Ramos (cell line): ENCODE measurements at regions not wholly inside any gene's neighbourhood (a gene's known extent, or its start where the extent isn't known, plus 50 kb on each side); places are given as distances from the start of the nearest gene placed in this dataset.

ENCODE experiments used
- in situ Hi-C: fragments of 300-500 bp; cut with MboI; formaldehyde crosslinking; loops from one replicate; pipeline ENCODE4 v1.14.3; 2022; ENCODE audit warnings: low sequenced_read_pairs; ENCODE audit not compliant: unreplicated experiment

GRCh38 chr4:181162266-181162665 is 1080.9 kb upstream of the TENM3 start:
- in situ Hi-C loops, result no loop called here

DNA sequence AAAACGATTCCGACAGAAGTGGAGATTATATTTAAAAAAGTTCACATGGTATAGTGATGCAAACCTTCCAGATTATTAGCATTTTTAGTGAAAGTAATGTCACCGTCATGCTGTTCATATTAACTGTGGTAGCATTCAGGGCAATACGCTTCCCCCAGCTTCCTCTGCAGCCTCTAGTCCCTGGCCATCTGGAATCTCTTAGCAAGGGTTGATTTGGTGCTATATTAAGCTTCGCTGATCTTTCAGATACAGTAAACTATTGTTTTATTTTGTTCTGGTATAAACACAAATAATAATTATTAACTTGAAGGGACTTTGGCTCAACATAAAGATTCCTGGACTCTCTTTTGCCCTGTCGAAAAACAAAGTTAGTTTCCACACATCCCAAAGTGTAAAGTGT is 1080.5 kb upstream of the TENM3 start:
- in situ Hi-C loops, result no loop called here

DNA sequence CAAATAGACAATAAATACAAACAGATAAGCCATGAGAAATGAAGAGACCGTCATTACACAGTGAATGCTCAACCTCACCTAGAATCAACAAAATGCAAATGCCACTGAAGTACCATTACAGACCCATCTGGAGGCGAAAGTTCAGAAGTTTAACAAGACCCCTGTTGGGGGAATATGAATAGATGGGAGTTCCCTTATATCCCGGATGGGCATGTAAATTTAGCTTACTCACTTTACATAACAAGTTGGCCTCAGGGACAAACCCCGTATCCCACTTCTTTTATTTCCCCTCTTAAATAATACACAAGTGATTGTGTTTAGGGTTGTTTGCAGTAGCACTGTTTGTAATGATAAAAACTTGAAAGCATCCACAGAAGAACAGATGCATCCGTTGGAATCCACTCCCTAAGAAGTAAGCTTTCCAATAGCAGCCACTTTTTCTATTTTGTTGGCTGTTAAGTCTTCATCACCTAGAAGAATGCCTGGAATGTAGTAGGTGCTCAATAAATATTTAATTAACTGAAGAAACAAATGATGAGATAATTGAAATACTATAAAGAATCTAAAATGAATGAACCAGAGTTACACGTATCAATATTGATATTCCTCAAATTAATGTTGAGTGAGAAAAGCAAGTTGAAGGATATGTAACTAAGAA is 1076.3 kb upstream of the TENM3 start:
- in situ Hi-C loops, result no loop called here

DNA sequence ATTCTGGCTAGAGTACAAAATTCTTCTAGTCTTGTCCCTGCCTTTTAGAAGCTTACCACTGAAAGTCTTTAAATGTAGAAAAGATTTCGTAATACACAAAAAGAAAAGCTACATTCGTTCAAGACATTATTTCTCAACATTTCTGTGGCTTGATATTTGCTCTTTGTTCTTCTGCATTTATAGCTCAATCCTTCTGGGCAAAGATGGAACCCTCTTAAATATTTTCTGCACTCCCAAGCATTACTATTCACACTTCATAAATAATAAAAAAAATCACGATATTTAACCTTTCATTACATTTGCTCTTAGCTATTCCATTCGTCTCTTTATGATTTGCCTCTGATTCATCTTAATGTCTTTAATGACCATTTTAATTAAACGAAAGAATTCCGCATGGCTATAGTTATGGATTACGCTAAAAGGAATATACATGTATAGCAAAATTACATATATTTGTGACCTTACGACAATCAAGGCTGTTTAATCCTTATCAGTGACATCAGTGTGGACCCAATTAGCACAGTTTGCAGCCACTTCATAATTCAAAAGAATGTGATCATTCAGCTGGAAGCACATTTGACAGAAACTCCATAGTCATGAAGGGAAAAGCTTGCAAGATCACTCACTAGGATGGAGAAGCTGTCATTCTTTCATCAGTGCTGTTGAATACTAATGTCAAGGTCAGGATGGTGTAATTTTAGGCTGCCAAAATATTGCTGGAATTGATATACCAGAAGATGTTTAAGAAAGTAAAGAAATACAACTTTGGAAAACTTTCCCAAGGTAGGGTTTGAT is 1075.0 kb upstream of the TENM3 start:
- in situ Hi-C loops, result no loop called here

GRCh38 chr4:181173046-181173445 is 1070.2 kb upstream of the TENM3 start:
- in situ Hi-C loops, result no loop called here

DNA sequence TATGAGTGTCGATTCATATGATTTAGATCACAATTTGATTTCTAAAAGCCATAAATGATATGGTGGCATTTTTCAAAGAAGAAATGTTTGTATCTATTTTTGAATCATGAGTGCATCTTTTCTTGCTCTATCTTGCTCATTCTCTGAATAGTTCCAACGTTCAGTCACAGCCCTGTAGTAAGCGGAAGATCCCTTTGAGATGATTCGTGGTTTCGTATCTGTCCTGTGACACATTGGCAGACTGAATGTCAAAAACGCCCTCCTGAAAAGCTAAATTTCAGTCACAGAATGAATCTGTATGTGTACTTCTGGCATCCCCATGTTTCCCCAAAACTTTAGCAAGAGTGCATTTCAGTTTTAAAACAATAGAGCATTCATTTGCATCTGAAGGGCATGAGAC is 1066.9 kb upstream of the TENM3 start:
- in situ Hi-C loops, result no loop called here

- in situ Hi-C loops, result no loop called here
These were observed 1061.9 kb upstream of the TENM3 start for GRCh38 chr4:181181331-181181730.

- in situ Hi-C loops, result no loop called here
These were observed 1053.5 kb upstream of the TENM3 start for GRCh38 chr4:181189751-181190150.

- in situ Hi-C loops, result no loop called here
These were observed 1049.9 kb upstream of the TENM3 start for GRCh38 chr4:181193131-181193930.

DNA sequence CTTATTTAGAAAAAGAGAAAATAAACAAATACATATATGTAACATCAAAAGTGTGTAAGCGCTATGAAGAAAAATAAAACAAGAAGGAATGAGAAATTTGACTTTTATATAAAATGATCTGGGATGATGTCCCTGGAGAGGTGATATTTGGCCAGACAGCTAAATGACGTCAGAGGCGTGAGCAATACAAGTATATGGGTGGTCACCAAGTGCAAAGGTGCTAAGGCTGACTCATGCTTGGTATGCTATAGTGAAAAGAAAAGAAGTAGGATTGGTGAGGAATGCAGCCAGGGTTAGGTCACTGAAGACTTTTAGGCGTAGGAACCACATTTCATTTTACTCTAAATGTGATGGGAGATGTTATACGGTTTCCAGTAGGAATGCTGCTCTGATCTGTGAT is 1049.1 kb upstream of the TENM3 start:
- in situ Hi-C loops, result no loop called here

DNA sequence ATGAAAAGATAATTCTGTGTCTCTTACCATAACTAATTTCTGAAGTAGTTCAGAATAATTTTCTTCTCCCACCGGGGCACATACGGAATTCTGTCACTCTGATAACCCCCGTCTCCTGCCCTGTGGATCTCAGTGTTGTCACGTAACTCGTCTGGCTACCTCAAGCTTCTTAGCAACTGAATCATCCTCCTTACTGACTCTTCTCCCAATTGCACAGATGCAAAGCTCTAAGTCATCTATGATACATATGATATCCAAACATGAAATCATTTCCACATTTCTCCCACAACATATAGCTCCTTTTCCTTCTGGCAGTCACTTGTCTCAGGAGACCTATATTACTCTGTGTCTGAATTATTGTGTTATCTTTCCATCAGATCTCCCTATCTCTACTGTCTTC is 1043.1 kb upstream of the TENM3 start:
- in situ Hi-C loops, result no loop called here

GRCh38 chr4:181202240-181202639 is 1041.0 kb upstream of the TENM3 start:
- in situ Hi-C loops, result no loop called here

- in situ Hi-C loops, result no loop called here
These were observed 1039.1 kb upstream of the TENM3 start for GRCh38 chr4:181204109-181204508.

DNA sequence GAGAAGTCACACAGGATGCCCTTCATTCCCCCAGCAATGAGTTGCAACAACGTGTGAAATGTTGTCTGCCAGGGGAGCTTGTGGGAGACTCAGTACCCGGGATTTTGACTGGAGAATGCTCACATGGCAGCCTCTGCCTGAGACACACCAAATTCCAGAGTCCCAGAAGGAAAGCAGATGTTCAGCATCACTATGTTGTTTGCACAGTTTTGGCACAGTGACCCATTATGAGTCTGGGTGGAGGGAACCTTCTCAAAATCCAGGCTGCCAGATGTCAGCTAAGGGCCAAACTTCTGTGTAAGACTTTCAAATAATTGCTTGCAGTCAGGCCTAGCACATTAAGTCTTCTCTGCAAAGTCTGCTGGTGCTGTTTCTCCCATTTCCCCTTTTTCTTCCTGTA is 1029.7 kb upstream of the TENM3 start:
- in situ Hi-C loops, result no loop called here

GRCh38 chr4:181216501-181216900 is 1026.7 kb upstream of the TENM3 start:
- in situ Hi-C loops, result no loop called here

DNA sequence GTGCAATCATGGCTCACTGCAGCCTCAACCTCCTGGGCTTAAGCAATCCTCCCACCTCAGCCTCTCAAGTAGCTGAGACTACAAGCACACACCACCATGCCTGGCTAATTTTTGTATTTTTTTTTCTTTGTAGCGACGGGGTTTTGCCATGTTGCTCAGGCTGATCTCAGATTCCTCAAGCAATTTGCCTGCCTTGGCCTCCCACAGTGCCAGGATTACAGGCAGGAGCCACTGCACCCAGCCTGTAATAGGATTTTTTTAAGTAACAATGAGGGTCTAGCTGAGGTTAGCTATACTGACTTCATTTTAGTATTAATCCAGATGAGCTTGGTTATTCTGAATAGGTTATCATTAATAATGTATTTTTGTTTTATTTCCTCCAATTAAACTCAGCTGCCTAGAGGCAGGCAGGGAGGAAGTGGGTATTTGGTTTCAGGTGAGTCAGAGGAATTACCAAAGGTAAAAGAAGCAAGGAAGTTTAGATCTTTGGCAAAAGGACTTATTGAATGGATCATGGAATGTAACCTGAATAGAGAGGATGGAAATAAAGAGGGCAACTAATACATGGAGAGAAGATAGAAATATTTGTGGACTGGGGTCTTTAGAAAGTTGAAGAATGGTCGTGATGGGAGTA is 1023.3 kb upstream of the TENM3 start:
- in situ Hi-C loops, result no loop called here

GRCh38 chr4:181224852-181225251 is 1018.4 kb upstream of the TENM3 start:
- in situ Hi-C loops, result no loop called here

DNA sequence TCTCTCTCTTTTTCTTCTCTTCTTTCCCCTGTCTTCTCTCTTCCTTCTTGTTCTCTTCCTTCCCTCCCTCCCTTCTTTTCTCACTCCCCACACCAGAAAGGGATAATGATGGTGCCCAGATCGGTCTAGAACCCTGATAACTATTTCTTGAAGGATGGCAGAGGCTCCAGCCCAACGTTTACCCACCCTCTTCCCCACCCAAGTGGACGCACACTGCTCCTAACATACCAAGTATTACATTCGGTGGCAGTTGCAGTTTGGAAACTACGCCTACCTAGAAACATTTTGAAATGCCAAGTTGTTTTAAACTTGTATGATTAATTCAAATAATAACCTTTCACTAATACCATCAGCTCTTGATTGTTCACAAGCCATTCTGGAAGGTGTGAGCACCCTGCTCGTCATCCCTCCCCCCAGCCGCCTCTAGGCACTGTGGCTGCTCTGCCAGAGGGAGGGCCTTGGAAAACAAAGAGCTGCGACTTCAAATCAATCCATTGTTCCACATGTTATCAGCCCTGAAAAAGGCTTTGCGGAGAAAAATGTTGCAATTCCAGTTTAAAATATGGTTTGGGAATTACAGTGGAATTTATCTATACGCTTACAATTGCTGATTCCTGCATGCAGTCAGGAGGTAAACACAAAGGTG is 1017.5 kb upstream of the TENM3 start:
- in situ Hi-C loops, result no loop called here

GRCh38 chr4:181234951-181235680 is 1008.1 kb upstream of the TENM3 start:
- in situ Hi-C loops, result no loop called here

GRCh38 chr4:181245326-181245725 is 997.9 kb upstream of the TENM3 start:
- in situ Hi-C loops, result no loop called here
